ENCODE measurements at regions not wholly inside any gene's neighbourhood (a gene's known extent, or its start where the extent isn't known, plus 50 kb on each side); places are given as distances from the start of the nearest gene placed in this dataset.
"Not testable (repeated sequence)": the region's sequence is repeated elsewhere in the genome, so short reads cannot be mapped to it uniquely, and the experiment has no call there.

DNA sequence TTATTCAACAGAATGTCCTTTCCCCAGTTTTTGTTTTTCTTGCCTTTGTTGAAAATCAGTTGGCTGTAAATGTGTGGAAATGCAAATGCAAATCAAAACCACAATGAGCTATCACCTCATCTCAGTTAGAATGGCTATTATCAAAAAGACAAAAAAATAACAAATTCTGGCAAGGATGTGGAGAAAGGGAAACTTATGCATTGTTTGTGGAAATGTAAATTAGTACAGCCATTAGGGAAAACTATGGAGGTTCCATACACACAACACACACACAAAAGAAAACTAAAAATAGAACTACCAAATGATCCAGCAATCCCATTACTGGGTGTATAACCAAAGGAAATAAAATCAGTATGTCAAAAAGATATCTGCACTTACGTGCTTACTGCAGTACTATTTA, 518.8 kb upstream of the ATXN7L3B start:
- FAIRE-seq (no peak), DNase-seq (no peak)
- Histone ChIP-seq H3K36me3 (ENCODE audit: control insufficient read depth in 2 of 3, insufficient read depth in 3 of 3, low read length in 3 of 3) (no peaks in the 10 kb centered on the region), H3K27ac (ENCODE audit: low read depth in 2 of 2, low read length in 2 of 2) (no peak overlapping the region), H3K9me3 (ENCODE audit: control insufficient read depth in 2 of 3, insufficient read depth in 1 of 3, low read length in 3 of 3) (no peaks in the 10 kb centered on the region), H3K9ac (ENCODE audit: low read length in 3 of 3) (no peak overlapping the region), H3K4me3 (ENCODE audit: low read length in 3 of 3) (no peak overlapping the region), H3K27me3 (ENCODE audit: control insufficient read depth, insufficient read depth, low read length) (no peaks in the 10 kb centered on the region), H3K4me1 (ENCODE audit: control insufficient read depth in 2 of 3, insufficient read depth in 2 of 3, low read depth in 1 of 3, low read length in 3 of 3) (no peaks in the 10 kb centered on the region)
- TF ChIP-seq, protein P1, sequence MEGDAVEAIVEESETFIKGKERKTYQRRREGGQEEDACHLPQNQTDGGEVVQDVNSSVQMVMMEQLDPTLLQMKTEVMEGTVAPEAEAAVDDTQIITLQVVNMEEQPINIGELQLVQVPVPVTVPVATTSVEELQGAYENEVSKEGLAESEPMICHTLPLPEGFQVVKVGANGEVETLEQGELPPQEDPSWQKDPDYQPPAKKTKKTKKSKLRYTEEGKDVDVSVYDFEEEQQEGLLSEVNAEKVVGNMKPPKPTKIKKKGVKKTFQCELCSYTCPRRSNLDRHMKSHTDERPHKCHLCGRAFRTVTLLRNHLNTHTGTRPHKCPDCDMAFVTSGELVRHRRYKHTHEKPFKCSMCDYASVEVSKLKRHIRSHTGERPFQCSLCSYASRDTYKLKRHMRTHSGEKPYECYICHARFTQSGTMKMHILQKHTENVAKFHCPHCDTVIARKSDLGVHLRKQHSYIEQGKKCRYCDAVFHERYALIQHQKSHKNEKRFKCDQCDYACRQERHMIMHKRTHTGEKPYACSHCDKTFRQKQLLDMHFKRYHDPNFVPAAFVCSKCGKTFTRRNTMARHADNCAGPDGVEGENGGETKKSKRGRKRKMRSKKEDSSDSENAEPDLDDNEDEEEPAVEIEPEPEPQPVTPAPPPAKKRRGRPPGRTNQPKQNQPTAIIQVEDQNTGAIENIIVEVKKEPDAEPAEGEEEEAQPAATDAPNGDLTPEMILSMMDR (IDR thresholded peaks at IDR 0.05; ENCODE audit: borderline replicate concordance, extremely low read depth, insufficient read depth) = no peak
- intact Hi-C loops (cut with DNase I) = no loop called here

DNA sequence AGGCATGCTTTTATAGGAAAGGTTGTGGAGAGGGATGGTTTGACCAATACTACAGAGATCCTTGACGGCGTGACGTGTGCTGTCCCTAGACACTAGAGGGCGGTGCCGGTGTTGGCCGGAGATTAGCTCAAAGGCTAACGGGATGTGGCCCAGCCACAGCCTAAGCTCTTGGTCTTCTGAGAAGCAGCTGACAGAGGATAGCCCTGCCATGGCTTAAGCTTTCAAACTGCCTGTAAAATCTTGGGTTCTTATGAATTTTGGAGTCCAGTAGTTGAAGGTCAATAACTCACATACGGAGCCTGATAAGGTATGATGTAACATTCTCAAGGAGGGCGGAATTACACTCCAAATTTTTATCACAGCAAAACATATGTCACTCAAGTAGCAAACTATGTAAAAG, 515.7 kb upstream of the ATXN7L3B start:
- DNase-seq (peak in 4 of 5 donors; percentile 42 to 78 (median 64)), FAIRE-seq (no peak)
- Histone ChIP-seq H3K27me3 (ENCODE audit: control insufficient read depth, insufficient read depth, low read length) (no peaks in the 10 kb centered on the region), H3K27ac (ENCODE audit: low read depth in 2 of 2, low read length in 2 of 2) (no peak overlapping the region), H3K9ac (ENCODE audit: low read length in 3 of 3) (no peak overlapping the region), H3K36me3 (ENCODE audit: control insufficient read depth in 2 of 3, insufficient read depth in 3 of 3, low read length in 3 of 3) (no peaks in the 10 kb centered on the region), H3K9me3 (ENCODE audit: control insufficient read depth in 2 of 3, insufficient read depth in 1 of 3, low read length in 3 of 3) (no peaks in the 10 kb centered on the region), H3K4me3 (ENCODE audit: low read length in 3 of 3) (no peak overlapping the region), H3K4me1 (ENCODE audit: control insufficient read depth in 2 of 3, insufficient read depth in 2 of 3, low read depth in 1 of 3, low read length in 3 of 3) (no peaks in the 10 kb centered on the region)
- TF ChIP-seq, protein P1 (IDR thresholded peaks at IDR 0.05; ENCODE audit: borderline replicate concordance, extremely low read depth, insufficient read depth) = peak; percentile 39
- intact Hi-C loops (cut with DNase I) = no loop called here

DNA sequence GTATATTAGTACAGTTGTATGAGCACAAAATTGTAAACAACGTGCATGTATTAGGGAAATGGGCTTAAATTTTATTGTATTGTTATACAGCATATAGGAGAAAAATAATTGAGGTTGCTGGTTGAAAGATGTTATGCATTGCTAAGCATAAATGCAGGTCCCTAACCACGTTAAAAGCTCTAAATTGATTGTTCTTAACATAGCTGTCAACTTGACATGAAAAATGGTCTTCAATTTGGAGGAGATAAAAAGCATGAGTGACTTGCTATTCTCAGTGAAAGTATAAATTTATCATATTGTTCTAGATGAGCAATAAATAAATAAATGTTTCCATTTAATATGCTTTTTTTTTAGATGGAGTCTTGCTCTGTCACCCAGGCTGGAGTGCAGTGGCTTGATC, 506.6 kb upstream of the ATXN7L3B start:
- no peak overlapping the region for H3K4me3 ChIP-seq (ENCODE audit: low read length in 3 of 3)
- no peaks in the 10 kb centered on the region for H3K27me3 ChIP-seq (ENCODE audit: control insufficient read depth, insufficient read depth, low read length)
- H3K27ac ChIP-seq (ENCODE audit: low read depth in 2 of 2, low read length in 2 of 2) = no peak overlapping the region
- DNase-seq (no peak), FAIRE-seq (no peak)
- TF ChIP-seq, protein P1 (IDR thresholded peaks at IDR 0.05; ENCODE audit: borderline replicate concordance, extremely low read depth, insufficient read depth) = no peak
- no peaks in the 10 kb centered on the region for H3K9me3 ChIP-seq (ENCODE audit: control insufficient read depth in 2 of 3, insufficient read depth in 1 of 3, low read length in 3 of 3)
- H3K4me1 ChIP-seq (ENCODE audit: control insufficient read depth in 2 of 3, insufficient read depth in 2 of 3, low read depth in 1 of 3, low read length in 3 of 3) = no peaks in the 10 kb centered on the region
- no peak overlapping the region for H3K9ac ChIP-seq (ENCODE audit: low read length in 3 of 3)
- H3K36me3 ChIP-seq (ENCODE audit: control insufficient read depth in 2 of 3, insufficient read depth in 3 of 3, low read length in 3 of 3) = no peaks in the 10 kb centered on the region
- intact Hi-C loops (cut with DNase I) = no loop called here

DNA sequence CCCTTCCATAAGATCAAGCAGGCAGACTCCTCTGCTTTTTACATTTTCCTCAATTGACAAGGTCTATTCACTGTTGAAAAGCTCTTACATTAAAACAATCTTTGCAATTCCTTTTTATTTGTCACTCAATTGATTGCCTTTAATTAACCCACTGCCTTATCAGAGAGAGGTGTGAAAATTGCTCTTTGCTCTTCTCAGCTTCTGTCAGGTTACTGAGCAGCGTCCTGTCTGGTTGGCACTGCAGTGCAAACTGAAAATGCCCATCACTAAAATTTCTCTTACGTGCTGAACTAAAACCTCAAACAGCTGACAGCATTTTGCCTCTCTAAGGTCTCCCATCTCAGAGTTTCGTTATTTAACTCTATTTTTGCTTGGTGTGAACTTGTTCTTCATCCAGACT, 504.1 kb upstream of the ATXN7L3B start:
- Histone ChIP-seq H3K4me1 (ENCODE audit: control insufficient read depth in 2 of 3, insufficient read depth in 2 of 3, low read depth in 1 of 3, low read length in 3 of 3) (no peaks in the 10 kb centered on the region), H3K9ac (ENCODE audit: low read length in 3 of 3) (no peak overlapping the region), H3K36me3 (ENCODE audit: control insufficient read depth in 2 of 3, insufficient read depth in 3 of 3, low read length in 3 of 3) (no peaks in the 10 kb centered on the region), H3K4me3 (ENCODE audit: low read length in 3 of 3) (no peak overlapping the region), H3K27ac (ENCODE audit: low read depth in 2 of 2, low read length in 2 of 2) (no peak overlapping the region), H3K9me3 (ENCODE audit: control insufficient read depth in 2 of 3, insufficient read depth in 1 of 3, low read length in 3 of 3) (no peaks in the 10 kb centered on the region), H3K27me3 (ENCODE audit: control insufficient read depth, insufficient read depth, low read length) (no peaks in the 10 kb centered on the region)
- DNase-seq (no peak), FAIRE-seq (no peak)
- intact Hi-C loops (cut with DNase I) = no loop called here
- TF ChIP-seq, protein P1 (IDR thresholded peaks at IDR 0.05; ENCODE audit: borderline replicate concordance, extremely low read depth, insufficient read depth) = no peak

DNA sequence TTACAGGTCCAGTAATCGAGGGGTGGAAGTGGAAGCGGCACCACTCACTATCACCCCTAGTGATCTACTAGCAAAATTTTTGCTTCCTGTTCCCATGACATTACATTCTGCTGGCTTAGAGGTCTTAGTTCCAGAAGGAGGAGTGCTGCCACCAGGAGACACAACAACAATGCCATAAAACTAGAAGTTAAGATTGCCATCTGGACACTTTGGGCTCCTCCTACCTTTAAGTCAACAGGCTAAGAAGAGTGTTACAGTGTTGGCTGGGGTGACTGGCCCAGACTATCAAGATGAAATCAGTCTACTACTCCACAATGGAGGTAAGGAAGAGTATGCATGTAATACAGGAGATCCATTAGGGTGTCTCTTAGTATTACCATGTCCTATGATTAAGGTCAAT, 498.5 kb upstream of the ATXN7L3B start:
- DNase-seq; intact Hi-C loops (cut with DNase I); H3K9me3 ChIP-seq (ENCODE audit: control insufficient read depth in 2 of 3, insufficient read depth in 1 of 3, low read length in 3 of 3); H3K4me3 ChIP-seq (ENCODE audit: low read length in 3 of 3); H3K9ac ChIP-seq (ENCODE audit: low read length in 3 of 3); H3K27ac ChIP-seq (ENCODE audit: low read depth in 2 of 2, low read length in 2 of 2); H3K4me1 ChIP-seq (ENCODE audit: control insufficient read depth in 2 of 3, insufficient read depth in 2 of 3, low read depth in 1 of 3, low read length in 3 of 3); H3K36me3 ChIP-seq (ENCODE audit: control insufficient read depth in 2 of 3, insufficient read depth in 3 of 3, low read length in 3 of 3); H3K27me3 ChIP-seq (ENCODE audit: control insufficient read depth, insufficient read depth, low read length); FAIRE-seq: not testable (repeated sequence)

All from kidney (tissue), 13 donors.